ENCODE measurements at regions not wholly inside any gene's neighbourhood (a gene's known extent, or its start where the extent isn't known, plus 50 kb on each side); places are given as distances from the start of the nearest gene placed in this dataset.

GRCh38 chr6:48229841-48230240 is 118.8 kb upstream of the PTCHD4 start:
- DNase-seq, result no peak
- no peak overlapping the region for H4K91ac ChIP-seq (ENCODE audit: low read length)
- no peak overlapping the region for H3K4me3 ChIP-seq (ENCODE audit: insufficient read depth in 1 of 2, low read depth in 1 of 2, low read length in 2 of 2)
- H3K18ac ChIP-seq (ENCODE audit: low read depth in 1 of 2, low read length in 2 of 2), result no peak overlapping the region
- H2BK5ac ChIP-seq (ENCODE audit: low read depth, low read length, poor library complexity, severe bottlenecking), result no peak overlapping the region
- H3K4me1 ChIP-seq (ENCODE audit: control insufficient read depth, insufficient read depth, low read depth, low read length), result no peaks in the 10 kb centered on the region
- H2AFZ ChIP-seq (ENCODE audit: low read depth, low read length), result no peak overlapping the region
- no peak overlapping the region for H3K4me2 ChIP-seq (ENCODE audit: low read length, poor library complexity, severe bottlenecking)
- H2BK120ac ChIP-seq (ENCODE audit: low read depth, low read length), result no peak overlapping the region
- no peaks in the 10 kb centered on the region for H3K79me1 ChIP-seq (replicated peaks; ENCODE audit: low read length, poor library complexity, severe bottlenecking)
- no peak overlapping the region for H2AK5ac ChIP-seq (ENCODE audit: low read length, severe bottlenecking)
- 100% methylated on average over 1 of the region's 2 CpGs for WGBS
- peaks cover 3% of the 10 kb centered on the region for H3K9me3 ChIP-seq (ENCODE audit: control insufficient read depth, low read length)
- H2BK15ac ChIP-seq (ENCODE audit: low read depth, poor library complexity, severe bottlenecking), result no peak overlapping the region
- H3K4ac ChIP-seq (ENCODE audit: low read depth in 1 of 2, low read length in 2 of 2), result no peak overlapping the region
- no peak overlapping the region for H2BK12ac ChIP-seq (ENCODE audit: low read length in 2 of 2)
- H3K14ac ChIP-seq (ENCODE audit: low read length in 2 of 2), result no peak overlapping the region
- no peak overlapping the region for H4K8ac ChIP-seq (ENCODE audit: low read length)
- H3K27ac ChIP-seq (ENCODE audit: low read length, poor library complexity, severe bottlenecking), result no peak overlapping the region
- H3K9ac ChIP-seq (ENCODE audit: low read length), result no peak overlapping the region
- no peak overlapping the region for H3K23ac ChIP-seq (ENCODE audit: low read length in 2 of 2)
- no peaks in the 10 kb centered on the region for H3K36me3 ChIP-seq (ENCODE audit: control insufficient read depth in 1 of 2, insufficient read depth in 2 of 2, low read depth in 1 of 2, low read length in 2 of 2)
- no peaks in the 10 kb centered on the region for H3K27me3 ChIP-seq (ENCODE audit: control insufficient read depth in 1 of 2, insufficient read depth in 1 of 2, low read length in 2 of 2)

GRCh38 chr6:48222241-48222640 is 111.2 kb upstream of the PTCHD4 start:
- peaks cover 4% of the 10 kb centered on the region for H3K9me3 ChIP-seq (ENCODE audit: control insufficient read depth, low read length)
- H2AFZ ChIP-seq (ENCODE audit: low read depth, low read length), result no peak overlapping the region
- no peaks in the 10 kb centered on the region for H3K79me1 ChIP-seq (replicated peaks; ENCODE audit: low read length, poor library complexity, severe bottlenecking)
- H3K36me3 ChIP-seq (ENCODE audit: control insufficient read depth in 1 of 2, insufficient read depth in 2 of 2, low read depth in 1 of 2, low read length in 2 of 2), result no peaks in the 10 kb centered on the region
- H3K18ac ChIP-seq (ENCODE audit: low read depth in 1 of 2, low read length in 2 of 2), result no peak overlapping the region
- H3K4me2 ChIP-seq (ENCODE audit: low read length, poor library complexity, severe bottlenecking), result no peak overlapping the region
- no peak overlapping the region for H3K14ac ChIP-seq (ENCODE audit: low read length in 2 of 2)
- H3K4ac ChIP-seq (ENCODE audit: low read depth in 1 of 2, low read length in 2 of 2), result no peak overlapping the region
- WGBS, result 88% methylated on average over 3 of the region's 4 CpGs
- no peak overlapping the region for H4K91ac ChIP-seq (ENCODE audit: low read length)
- no peak overlapping the region for H2BK15ac ChIP-seq (ENCODE audit: low read depth, poor library complexity, severe bottlenecking)
- H2AK5ac ChIP-seq (ENCODE audit: low read length, severe bottlenecking), result no peak overlapping the region
- H4K8ac ChIP-seq (ENCODE audit: low read length), result no peak overlapping the region
- no peak for DNase-seq
- H3K4me1 ChIP-seq (ENCODE audit: control insufficient read depth, insufficient read depth, low read depth, low read length), result no peaks in the 10 kb centered on the region
- H3K9ac ChIP-seq (ENCODE audit: low read length), result no peak overlapping the region
- H3K27me3 ChIP-seq (ENCODE audit: control insufficient read depth in 1 of 2, insufficient read depth in 1 of 2, low read length in 2 of 2), result no peaks in the 10 kb centered on the region
- H3K4me3 ChIP-seq (ENCODE audit: insufficient read depth in 1 of 2, low read depth in 1 of 2, low read length in 2 of 2), result no peak overlapping the region
- no peak overlapping the region for H2BK5ac ChIP-seq (ENCODE audit: low read depth, low read length, poor library complexity, severe bottlenecking)
- H2BK120ac ChIP-seq (ENCODE audit: low read depth, low read length), result no peak overlapping the region
- no peak overlapping the region for H3K27ac ChIP-seq (ENCODE audit: low read length, poor library complexity, severe bottlenecking)
- H2BK12ac ChIP-seq (ENCODE audit: low read length in 2 of 2), result no peak overlapping the region
- H3K23ac ChIP-seq (ENCODE audit: low read length in 2 of 2), result no peak overlapping the region

- H2BK15ac ChIP-seq (ENCODE audit: low read depth, poor library complexity, severe bottlenecking), result no peak overlapping the region
- H3K27me3 ChIP-seq (ENCODE audit: control insufficient read depth in 1 of 2, insufficient read depth in 1 of 2, low read length in 2 of 2), result no peaks in the 10 kb centered on the region
- no peak overlapping the region for H3K9ac ChIP-seq (ENCODE audit: low read length)
- no peaks in the 10 kb centered on the region for H3K4me1 ChIP-seq (ENCODE audit: control insufficient read depth, insufficient read depth, low read depth, low read length)
- no peaks in the 10 kb centered on the region for H3K79me1 ChIP-seq (replicated peaks; ENCODE audit: low read length, poor library complexity, severe bottlenecking)
- 94% methylated on average over 7 of the region's 8 CpGs for WGBS
- DNase-seq, result peak; percentile 13
- no peaks in the 10 kb centered on the region for H3K36me3 ChIP-seq (ENCODE audit: control insufficient read depth in 1 of 2, insufficient read depth in 2 of 2, low read depth in 1 of 2, low read length in 2 of 2)
- no peak overlapping the region for H2BK12ac ChIP-seq (ENCODE audit: low read length in 2 of 2)
- H3K9me3 ChIP-seq (ENCODE audit: control insufficient read depth, low read length), result peaks cover 21% of the 10 kb centered on the region
- H3K14ac ChIP-seq (ENCODE audit: low read length in 2 of 2), result no peak overlapping the region
- no peak overlapping the region for H3K27ac ChIP-seq (ENCODE audit: low read length, poor library complexity, severe bottlenecking)
- no peak overlapping the region for H4K8ac ChIP-seq (ENCODE audit: low read length)
- no peak overlapping the region for H2AK5ac ChIP-seq (ENCODE audit: low read length, severe bottlenecking)
- H2BK5ac ChIP-seq (ENCODE audit: low read depth, low read length, poor library complexity, severe bottlenecking), result no peak overlapping the region
- H3K18ac ChIP-seq (ENCODE audit: low read depth in 1 of 2, low read length in 2 of 2), result no peak overlapping the region
- no peak overlapping the region for H3K4me2 ChIP-seq (ENCODE audit: low read length, poor library complexity, severe bottlenecking)
- no peak overlapping the region for H2BK120ac ChIP-seq (ENCODE audit: low read depth, low read length)
- H3K23ac ChIP-seq (ENCODE audit: low read length in 2 of 2), result no peak overlapping the region
- no peak overlapping the region for H3K4me3 ChIP-seq (ENCODE audit: insufficient read depth in 1 of 2, low read depth in 1 of 2, low read length in 2 of 2)
- H3K4ac ChIP-seq (ENCODE audit: low read depth in 1 of 2, low read length in 2 of 2), result no peak overlapping the region
- no peak overlapping the region for H2AFZ ChIP-seq (ENCODE audit: low read depth, low read length)
- H4K91ac ChIP-seq (ENCODE audit: low read length), result no peak overlapping the region
These were observed 102.2 kb upstream of the PTCHD4 start for GRCh38 chr6:48213076-48213788.

- peaks cover 18% of the 10 kb centered on the region for H3K9me3 ChIP-seq (ENCODE audit: control insufficient read depth, low read length)
These were observed 101.5 kb upstream of the PTCHD4 start for GRCh38 chr6:48212501-48212900.

More at GRCh38 chr6:48212501-48212900, 101.5 kb upstream of the PTCHD4 start:
- no peak overlapping the region for H3K9ac ChIP-seq (ENCODE audit: low read length)
- no peaks in the 10 kb centered on the region for H3K79me1 ChIP-seq (replicated peaks; ENCODE audit: low read length, poor library complexity, severe bottlenecking)
- H2BK120ac ChIP-seq (ENCODE audit: low read depth, low read length), result no peak overlapping the region
- 58% methylated on average over 2 of the region's 3 CpGs for WGBS
- H3K36me3 ChIP-seq (ENCODE audit: control insufficient read depth in 1 of 2, insufficient read depth in 2 of 2, low read depth in 1 of 2, low read length in 2 of 2), result no peaks in the 10 kb centered on the region
- no peaks in the 10 kb centered on the region for H3K27me3 ChIP-seq (ENCODE audit: control insufficient read depth in 1 of 2, insufficient read depth in 1 of 2, low read length in 2 of 2)
- no peaks in the 10 kb centered on the region for H3K4me1 ChIP-seq (ENCODE audit: control insufficient read depth, insufficient read depth, low read depth, low read length)
- H4K91ac ChIP-seq (ENCODE audit: low read length), result no peak overlapping the region
- no peak overlapping the region for H3K23ac ChIP-seq (ENCODE audit: low read length in 2 of 2)
- H2BK12ac ChIP-seq (ENCODE audit: low read length in 2 of 2), result no peak overlapping the region
- no peak overlapping the region for H3K14ac ChIP-seq (ENCODE audit: low read length in 2 of 2)
- H2BK15ac ChIP-seq (ENCODE audit: low read depth, poor library complexity, severe bottlenecking), result no peak overlapping the region
- DNase-seq, result no peak
- no peak overlapping the region for H3K18ac ChIP-seq (ENCODE audit: low read depth in 1 of 2, low read length in 2 of 2)
- no peak overlapping the region for H3K4me2 ChIP-seq (ENCODE audit: low read length, poor library complexity, severe bottlenecking)
- H3K27ac ChIP-seq (ENCODE audit: low read length, poor library complexity, severe bottlenecking), result no peak overlapping the region
- H3K4me3 ChIP-seq (ENCODE audit: insufficient read depth in 1 of 2, low read depth in 1 of 2, low read length in 2 of 2), result no peak overlapping the region
- no peak overlapping the region for H2BK5ac ChIP-seq (ENCODE audit: low read depth, low read length, poor library complexity, severe bottlenecking)
- H4K8ac ChIP-seq (ENCODE audit: low read length), result no peak overlapping the region
- H2AK5ac ChIP-seq (ENCODE audit: low read length, severe bottlenecking), result no peak overlapping the region
- H3K4ac ChIP-seq (ENCODE audit: low read depth in 1 of 2, low read length in 2 of 2), result no peak overlapping the region
- no peak overlapping the region for H2AFZ ChIP-seq (ENCODE audit: low read depth, low read length)
